HG02938 (cell line): ENCODE measurements at regions not wholly inside any gene's neighbourhood (a gene's known extent, or its start where the extent isn't known, plus 50 kb on each side); places are given as distances from the start of the nearest gene placed in this dataset.

Experiments used
- ATAC-seq: cut with Tn5 transposase; IDR thresholded peaks from one replicate; pipeline ENCODE4 v1.9.1; 2021; ENCODE audit warnings: mild to moderate bottlenecking, moderate library complexity; ENCODE audit not compliant: unreplicated experiment

DNA sequence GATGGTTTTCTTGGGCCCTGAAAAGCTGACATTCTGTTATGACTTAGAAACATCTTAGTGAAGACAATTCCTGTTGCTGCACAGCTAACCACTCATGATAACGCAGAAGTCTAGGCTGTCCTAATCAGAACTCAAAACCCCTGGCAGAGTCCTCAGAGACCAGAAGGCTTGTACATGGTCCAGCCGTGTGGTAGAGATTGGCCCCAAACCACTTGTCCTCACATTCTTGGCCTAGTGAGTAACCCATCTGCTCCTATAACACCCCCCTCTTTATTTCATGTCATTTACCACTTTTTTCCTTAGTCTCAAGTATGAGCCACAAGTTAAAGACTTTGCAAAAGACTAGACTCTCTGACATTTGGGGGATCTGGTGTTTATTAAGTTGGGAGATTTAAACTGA, 116.5 kb upstream of the ADAMTS18 start:
- ATAC-seq = no peak

DNA sequence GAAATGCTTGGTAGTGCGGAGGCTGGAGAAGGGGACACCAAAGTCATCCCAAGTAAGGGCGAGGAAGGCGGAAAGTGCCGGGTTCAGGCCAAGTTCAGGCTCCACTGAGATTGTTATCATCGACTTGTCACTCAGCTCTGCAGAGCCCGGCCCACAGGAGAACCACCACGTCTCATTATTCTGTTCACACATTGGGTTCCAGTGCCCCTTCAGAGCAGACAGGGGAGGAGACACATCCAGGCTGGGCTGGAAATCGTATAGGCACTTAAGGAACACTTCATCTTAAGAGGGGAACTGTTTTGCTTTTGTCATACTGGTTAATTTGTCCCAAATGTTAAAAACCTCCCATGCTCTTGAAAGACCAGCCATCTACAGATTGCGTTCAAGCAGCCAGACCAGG, 118.3 kb upstream of the ADAMTS18 start:
- ATAC-seq = no peak

DNA sequence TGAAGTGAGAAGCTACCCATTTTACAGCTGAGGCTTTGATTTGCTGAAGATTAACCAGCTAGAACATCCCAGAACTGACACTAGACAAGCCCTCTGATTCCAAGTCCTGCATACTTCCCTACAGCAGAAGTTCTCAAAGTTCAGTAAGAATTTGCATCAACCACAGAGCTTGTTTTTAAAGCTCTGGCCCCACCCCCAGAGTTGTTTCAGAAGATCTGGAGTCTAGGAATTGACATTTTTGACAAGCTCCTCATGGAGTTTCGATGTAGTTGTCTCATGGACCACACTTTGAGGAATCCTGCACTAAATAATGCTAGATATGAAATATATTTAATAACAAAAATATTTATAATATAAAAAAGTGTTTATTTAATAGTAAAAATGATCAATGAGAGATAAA, 120.3 kb upstream of the ADAMTS18 start:
- no peak for ATAC-seq

DNA sequence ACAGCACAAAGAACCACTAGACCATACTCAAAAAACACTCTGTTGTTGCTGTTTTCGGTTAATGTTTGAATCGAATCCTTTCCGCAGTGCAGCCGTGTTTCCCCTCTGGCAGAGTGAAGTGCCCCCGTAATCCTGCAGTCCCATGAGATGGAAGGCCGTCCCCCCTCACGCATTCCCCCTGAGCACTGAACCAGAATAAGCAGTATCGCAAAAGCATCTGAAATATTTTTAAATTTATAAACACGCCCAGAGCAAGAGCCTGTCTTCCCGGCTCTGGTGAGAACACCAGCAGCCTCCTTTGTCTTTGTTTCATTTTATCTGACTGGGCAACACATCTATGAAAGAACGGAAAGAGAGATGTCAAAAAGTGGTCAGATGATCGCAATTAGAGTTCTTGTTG, 121.0 kb upstream of the ADAMTS18 start:
- ATAC-seq = no peak

DNA sequence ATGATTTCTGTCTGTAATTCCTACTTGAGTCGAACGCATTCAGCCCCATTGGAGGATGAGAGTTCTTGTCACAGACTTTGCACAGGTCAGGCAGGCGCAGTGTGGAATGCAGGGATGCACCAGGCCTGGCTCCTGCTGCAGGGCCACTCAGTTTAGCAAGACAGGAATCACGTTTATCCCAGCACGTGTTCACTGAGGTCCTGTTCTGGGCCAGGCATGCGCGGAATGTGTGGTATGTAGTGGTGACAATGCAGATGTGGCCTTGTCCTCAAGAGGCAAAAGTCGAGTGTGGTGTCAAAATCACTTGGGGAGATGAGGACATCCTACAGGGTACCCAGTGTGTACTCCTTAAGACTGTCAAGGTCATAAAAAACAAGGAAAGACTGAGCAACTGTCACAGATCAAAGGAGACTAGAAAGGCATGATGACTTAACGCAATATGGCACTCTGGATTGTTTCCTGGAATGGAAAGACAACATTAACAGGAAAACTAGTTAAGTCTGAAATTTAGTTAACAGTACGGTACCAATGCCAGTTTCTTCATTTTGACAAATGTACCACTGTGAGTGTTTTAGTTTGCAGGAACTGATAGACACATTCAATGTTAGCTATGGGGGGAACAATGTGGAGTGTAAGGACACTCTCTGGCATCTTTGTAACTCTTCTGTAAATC, 121.5 kb upstream of the ADAMTS18 start:
- no peak for ATAC-seq

GRCh38 chr16:77557385-77557784, 122.6 kb upstream of the ADAMTS18 start:
- ATAC-seq = no peak

GRCh38 chr16:77558786-77559185, 124.0 kb upstream of the ADAMTS18 start:
- ATAC-seq = no peak

GRCh38 chr16:77562497-77562896, 127.7 kb upstream of the ADAMTS18 start:
- no peak for ATAC-seq

- no peak for ATAC-seq
These were observed 130.1 kb upstream of the ADAMTS18 start for GRCh38 chr16:77564791-77565390.

DNA sequence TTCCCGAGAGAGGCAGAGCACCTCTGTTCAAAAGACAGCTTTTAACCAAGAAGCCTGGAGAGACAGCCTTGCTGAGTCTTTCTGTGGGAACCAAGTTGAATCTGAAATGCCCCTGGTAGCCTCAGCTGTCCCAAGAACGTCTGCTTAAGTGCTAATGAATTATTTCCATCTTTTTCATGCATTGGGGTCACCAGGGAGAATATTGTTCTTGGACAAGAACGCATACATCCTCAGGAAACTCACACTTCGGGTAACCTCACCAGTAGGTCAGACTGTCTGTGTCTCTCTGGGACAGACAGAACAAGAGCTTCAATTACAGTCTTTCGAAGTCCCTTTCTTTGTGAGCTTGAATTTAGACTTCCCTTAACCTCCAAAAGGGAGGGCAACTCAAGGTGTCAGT, 134.6 kb upstream of the ADAMTS18 start:
- ATAC-seq = no peak

- ATAC-seq = no peak
These were observed 135.7 kb upstream of the ADAMTS18 start for GRCh38 chr16:77570574-77570973.

DNA sequence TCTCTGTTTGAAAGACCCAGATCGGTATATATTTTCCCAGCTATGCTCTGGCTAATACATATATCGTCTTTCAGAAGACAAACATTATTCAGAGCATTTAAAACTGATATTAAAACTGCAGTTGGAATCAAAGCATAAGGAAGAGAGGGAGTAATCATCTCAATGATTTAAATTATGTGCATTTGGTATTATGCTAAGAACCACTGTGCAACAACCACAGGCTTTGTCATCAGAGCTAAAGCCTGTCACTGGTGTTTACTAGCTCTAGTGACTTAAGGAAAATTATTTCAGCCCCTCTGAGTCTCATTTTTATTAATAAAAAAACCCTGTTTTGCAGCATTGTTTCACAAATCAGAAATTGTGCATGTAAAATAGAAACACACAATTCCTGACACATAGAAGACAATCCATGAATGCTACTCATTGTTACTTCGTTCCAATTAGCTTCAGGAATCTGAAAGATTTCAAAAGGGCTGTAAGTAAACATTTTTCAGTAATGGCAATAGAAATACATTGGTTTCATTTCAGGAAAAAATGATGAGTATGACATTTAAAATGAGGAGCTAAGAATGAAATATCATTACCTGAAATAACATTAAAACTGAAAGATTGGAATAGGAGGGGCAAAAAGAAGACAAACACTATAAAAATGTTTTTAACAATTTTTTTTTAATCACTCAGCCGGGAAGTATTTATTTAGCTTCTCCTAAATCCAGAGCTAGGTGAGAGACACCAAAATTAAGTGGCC, 136.5 kb upstream of the ADAMTS18 start:
- no peak for ATAC-seq

DNA sequence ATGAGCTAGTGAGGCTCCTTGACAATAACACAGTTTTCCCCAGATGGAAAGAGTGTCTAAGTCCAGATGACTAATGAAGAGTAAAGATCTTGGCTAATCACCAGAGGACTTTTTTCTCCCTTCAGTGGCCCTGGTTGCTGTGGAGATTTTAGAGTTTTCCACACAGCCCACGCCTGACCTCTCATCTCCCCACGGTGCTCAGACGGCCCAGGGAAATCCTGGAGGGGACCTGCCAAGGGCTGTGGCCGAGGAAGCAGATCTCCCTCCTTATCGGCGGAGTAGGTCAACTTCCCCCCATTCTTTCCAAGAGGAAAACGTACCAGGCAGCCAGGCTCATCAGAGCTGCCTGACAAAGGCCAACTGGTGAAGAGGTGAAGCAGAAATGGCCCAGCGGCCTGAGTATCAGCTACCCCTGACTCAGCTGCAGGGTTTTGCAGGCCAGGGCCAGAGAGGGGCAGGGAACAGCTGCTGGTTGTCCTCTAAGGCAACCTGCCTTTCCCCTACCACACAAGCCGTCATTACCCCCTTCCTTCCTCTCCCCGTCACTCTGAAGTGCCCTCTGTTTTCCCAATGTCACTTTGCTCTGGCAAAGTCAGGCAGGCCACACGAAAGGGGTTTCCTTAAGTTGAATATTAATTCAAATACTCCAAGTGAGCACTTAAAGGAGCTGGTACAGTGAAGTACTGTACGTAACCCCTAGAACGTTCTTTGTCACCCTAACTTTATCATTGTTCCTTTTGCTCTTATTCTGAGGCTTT, 140.2 kb upstream of the ADAMTS18 start:
- no peak for ATAC-seq

DNA sequence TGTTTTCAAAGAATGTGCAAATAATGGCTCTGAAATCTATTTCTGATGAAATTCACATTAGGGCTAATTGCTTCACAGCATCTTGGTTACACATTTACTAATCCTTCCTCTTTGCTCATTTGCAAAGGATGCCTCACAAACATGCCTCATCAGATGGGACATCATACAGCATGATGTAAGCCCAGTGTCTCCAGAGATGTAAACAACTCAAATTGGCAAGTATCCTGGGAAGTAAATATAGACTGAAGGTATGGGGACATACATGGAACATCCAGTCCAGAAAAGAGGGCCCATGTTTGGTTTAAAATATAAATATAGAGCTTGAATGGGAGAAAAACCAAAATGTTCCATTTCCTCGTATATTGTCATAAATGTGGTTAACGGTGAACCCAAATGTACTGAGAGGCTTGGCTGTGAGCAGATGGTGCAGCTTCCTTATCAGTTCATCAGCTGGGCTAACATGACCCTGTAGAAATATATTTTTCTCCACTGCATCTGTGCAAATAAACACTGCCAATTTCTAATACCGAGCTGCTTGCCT, 142.9 kb upstream of the NUDT7 start:
- ATAC-seq = no peak

GRCh38 chr16:77581706-77582105, 140.6 kb upstream of the NUDT7 start:
- no peak for ATAC-seq

DNA sequence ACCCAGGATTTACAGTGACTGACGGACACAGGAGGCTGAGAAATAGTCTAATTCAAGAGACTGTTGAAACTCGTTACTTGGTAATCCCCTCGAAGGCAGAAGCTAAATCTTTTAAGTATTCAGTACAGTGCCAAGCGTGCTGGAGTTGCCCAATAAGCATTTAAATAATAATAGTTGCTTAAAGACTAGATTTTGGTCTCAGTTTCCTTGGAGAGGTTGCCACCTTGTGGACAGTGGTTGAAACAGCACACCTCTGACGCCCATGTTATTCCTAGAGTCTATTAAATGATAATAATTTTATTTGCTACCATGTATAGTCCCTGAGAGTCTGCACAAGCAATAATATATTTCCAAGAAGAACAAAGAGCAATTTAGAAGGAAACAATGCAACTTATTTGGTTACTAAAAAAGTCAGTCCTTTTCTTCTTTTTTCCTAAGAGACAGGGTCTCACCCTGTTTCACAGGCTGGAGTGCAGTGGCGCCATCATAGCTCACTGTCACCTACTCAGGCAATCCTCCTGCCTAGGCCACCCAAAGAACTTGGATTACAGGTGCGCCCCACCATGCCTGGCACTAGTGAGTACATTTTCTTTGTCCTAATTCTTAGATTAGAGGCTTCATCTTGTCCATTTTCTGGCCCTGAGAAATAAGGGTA, 138.0 kb upstream of the NUDT7 start:
- ATAC-seq = peak; percentile 57

- ATAC-seq = no peak
These were observed 136.7 kb upstream of the NUDT7 start for GRCh38 chr16:77585379-77586251.

DNA sequence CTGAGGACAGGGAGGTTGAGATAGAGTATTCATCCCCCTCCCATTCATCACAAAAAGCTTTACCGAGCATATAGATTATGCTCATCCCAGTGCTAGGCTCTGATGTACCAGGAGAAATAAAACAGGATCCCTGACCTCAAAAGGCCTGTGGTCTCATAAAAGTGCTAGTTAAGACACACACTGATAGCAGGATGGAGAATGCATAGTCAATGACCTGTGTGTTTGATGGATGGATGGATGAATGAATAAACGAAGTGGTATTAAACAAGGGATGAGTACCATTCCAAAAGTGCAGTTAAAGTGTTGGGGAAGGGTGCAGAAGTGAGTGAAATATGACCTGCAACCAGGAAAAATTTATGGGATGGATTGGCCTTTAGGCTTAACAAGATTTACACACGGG, 133.9 kb upstream of the NUDT7 start:
- no peak for ATAC-seq

- no peak for ATAC-seq
These were observed 133.1 kb upstream of the NUDT7 start for GRCh38 chr16:77589071-77589765.
